Type B pancreatic cell (in vitro differentiated cells): ENCODE measurements at regions not wholly inside any gene's neighbourhood (a gene's known extent, or its start where the extent isn't known, plus 50 kb on each side); places are given as distances from the start of the nearest gene placed in this dataset.

Experiments
- DNase-seq: peaks from one replicate; pipeline ENCODE4 v3.0.0; 2021; ENCODE audit warnings: mixed read lengths; ENCODE audit not compliant: unreplicated experiment; ENCODE audit errors: extremely low spot score
- H3K27ac Mint-ChIP-seq: 2 replicates; pipeline ENCODE4 v1.8.0; 2021; ENCODE audit warnings: mild to moderate bottlenecking, mixed read lengths
- H3K27me3 Mint-ChIP-seq: 2 replicates; pipeline ENCODE4 v1.8.0; 2021; ENCODE audit warnings: mixed read lengths
- H3K36me3 Mint-ChIP-seq: 2 replicates; pipeline ENCODE4 v1.8.0; 2021; ENCODE audit warnings: mixed read lengths
- H3K4me1 Mint-ChIP-seq: one replicate; pipeline ENCODE4 v1.8.0; 2021; ENCODE audit warnings: mixed read lengths; ENCODE audit not compliant: unreplicated experiment
- H3K4me3 Mint-ChIP-seq: 2 replicates; pipeline ENCODE4 v1.8.0; 2021; ENCODE audit warnings: mild to moderate bottlenecking, mixed read lengths
- H3K9me3 Mint-ChIP-seq: 2 replicates; pipeline ENCODE4 v1.8.0; 2021; ENCODE audit warnings: mixed read lengths
- CTCF ChIP-seq: fragments of 200-600 bp; sonication (generic); conservative IDR thresholded peaks from 2 replicates; pipeline ENCODE4 v1.5.0; 2021; ENCODE audit warnings: antibody characterized with exemption, mild to moderate bottlenecking

GRCh38 chr12:115439008-115439601 lies 755.1 kb upstream of the TBX3 start:
- Mint-ChIP-seq H3K4me1 (peaks cover 4% of the 10 kb centered on the region), H3K27ac (no peak overlapping the region), H3K36me3 (no peaks in the 10 kb centered on the region), H3K9me3 (no peaks in the 10 kb centered on the region), H3K27me3 (no peaks in the 10 kb centered on the region), H3K4me3 (no peak overlapping the region)
- no peak for TF ChIP-seq CTCF
- DNase-seq = no peak

GRCh38 chr12:115438314-115438713 lies 754.3 kb upstream of the TBX3 start:
- Mint-ChIP-seq H3K4me3 (no peak overlapping the region), H3K36me3 (no peaks in the 10 kb centered on the region), H3K4me1 (peaks cover 8% of the 10 kb centered on the region), H3K27ac (no peak overlapping the region), H3K27me3 (no peaks in the 10 kb centered on the region), H3K9me3 (no peaks in the 10 kb centered on the region)
- no peak for DNase-seq
- no peak for TF ChIP-seq CTCF

GRCh38 chr12:115437061-115437567 lies 753.1 kb upstream of the TBX3 start:
- Mint-ChIP-seq H3K9me3 (no peaks in the 10 kb centered on the region), H3K27me3 (no peaks in the 10 kb centered on the region), H3K4me1 (peaks cover 16% of the 10 kb centered on the region), H3K36me3 (no peaks in the 10 kb centered on the region), H3K4me3 (no peak overlapping the region), H3K27ac (no peak overlapping the region)
- no peak for TF ChIP-seq CTCF
- DNase-seq = no peak

- Mint-ChIP-seq H3K4me3 (peak overlapping the region; percentile 65), H3K27me3 (no peaks in the 10 kb centered on the region), H3K27ac (peak overlapping the region; percentile 75), H3K36me3 (no peaks in the 10 kb centered on the region), H3K9me3 (peaks cover 8% of the 10 kb centered on the region), H3K4me1 (peaks cover 16% of the 10 kb centered on the region)
- DNase-seq = no peak
- no peak for TF ChIP-seq CTCF
Observed at GRCh38 chr12:115433014-115433634, 749.1 kb upstream of the TBX3 start.

GRCh38 chr12:115430636-115431035 lies 746.7 kb upstream of the TBX3 start:
- H3K36me3 Mint-ChIP-seq = no peaks in the 10 kb centered on the region
- H3K27ac Mint-ChIP-seq = no peak overlapping the region
- no peak overlapping the region for H3K4me3 Mint-ChIP-seq
- no peak for DNase-seq
- H3K9me3 Mint-ChIP-seq = peaks cover 8% of the 10 kb centered on the region
- no peak for TF ChIP-seq CTCF
- H3K27me3 Mint-ChIP-seq = no peaks in the 10 kb centered on the region
- H3K4me1 Mint-ChIP-seq = peaks cover 12% of the 10 kb centered on the region
